ENCODE measurements at regions not wholly inside any gene's neighbourhood (a gene's known extent, or its start where the extent isn't known, plus 50 kb on each side); places are given as distances from the start of the nearest gene placed in this dataset.

DNA sequence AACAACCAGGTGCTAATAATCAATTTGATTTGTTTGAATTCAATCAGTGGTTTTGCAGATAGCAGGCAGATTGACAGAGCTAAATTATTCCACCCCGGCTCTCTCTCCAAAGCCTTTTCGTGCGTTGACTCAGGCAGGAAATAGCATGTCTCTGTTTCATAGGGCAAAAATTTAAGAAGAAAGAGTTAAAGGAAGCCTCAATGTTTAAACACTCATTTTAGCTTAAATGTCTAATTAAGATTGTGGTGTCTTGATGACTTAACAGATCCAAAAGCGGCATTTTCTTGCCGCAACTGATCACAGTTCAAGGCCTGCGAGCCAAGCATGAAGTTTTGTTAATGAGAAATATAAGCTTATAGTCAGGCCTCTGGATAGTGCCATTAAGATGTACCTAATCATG is 1051.1 kb upstream of the AUTS2 start:
- TF ChIP-seq ZFP41 (tag by site-specific recombination; IDR thresholded peaks at IDR 0.05; ENCODE audit: borderline replicate concordance), result no peak
- TF ChIP-seq ZNF404 (tag by site-specific recombination; IDR thresholded peaks at IDR 0.05), result no peak
- TF ChIP-seq, protein P1, sequence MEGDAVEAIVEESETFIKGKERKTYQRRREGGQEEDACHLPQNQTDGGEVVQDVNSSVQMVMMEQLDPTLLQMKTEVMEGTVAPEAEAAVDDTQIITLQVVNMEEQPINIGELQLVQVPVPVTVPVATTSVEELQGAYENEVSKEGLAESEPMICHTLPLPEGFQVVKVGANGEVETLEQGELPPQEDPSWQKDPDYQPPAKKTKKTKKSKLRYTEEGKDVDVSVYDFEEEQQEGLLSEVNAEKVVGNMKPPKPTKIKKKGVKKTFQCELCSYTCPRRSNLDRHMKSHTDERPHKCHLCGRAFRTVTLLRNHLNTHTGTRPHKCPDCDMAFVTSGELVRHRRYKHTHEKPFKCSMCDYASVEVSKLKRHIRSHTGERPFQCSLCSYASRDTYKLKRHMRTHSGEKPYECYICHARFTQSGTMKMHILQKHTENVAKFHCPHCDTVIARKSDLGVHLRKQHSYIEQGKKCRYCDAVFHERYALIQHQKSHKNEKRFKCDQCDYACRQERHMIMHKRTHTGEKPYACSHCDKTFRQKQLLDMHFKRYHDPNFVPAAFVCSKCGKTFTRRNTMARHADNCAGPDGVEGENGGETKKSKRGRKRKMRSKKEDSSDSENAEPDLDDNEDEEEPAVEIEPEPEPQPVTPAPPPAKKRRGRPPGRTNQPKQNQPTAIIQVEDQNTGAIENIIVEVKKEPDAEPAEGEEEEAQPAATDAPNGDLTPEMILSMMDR (tag by site-specific recombination; IDR thresholded peaks at IDR 0.05), result no peak
- TF ChIP-seq ZNF600 (tag by site-specific recombination; IDR thresholded peaks at IDR 0.05), result no peak
- no peak for TF ChIP-seq KLF1 (tag by site-specific recombination; IDR thresholded peaks at IDR 0.05)
- no peak for TF ChIP-seq ZNF133 (tag by site-specific recombination; IDR thresholded peaks at IDR 0.05)
- no peak for TF ChIP-seq ZNF354C (tag by site-specific recombination; IDR thresholded peaks at IDR 0.05; ENCODE audit: borderline replicate concordance, low read depth)
- no peak for TF ChIP-seq ZNF768 (tag by site-specific recombination; IDR thresholded peaks at IDR 0.05)
- TF ChIP-seq, protein P2, sequence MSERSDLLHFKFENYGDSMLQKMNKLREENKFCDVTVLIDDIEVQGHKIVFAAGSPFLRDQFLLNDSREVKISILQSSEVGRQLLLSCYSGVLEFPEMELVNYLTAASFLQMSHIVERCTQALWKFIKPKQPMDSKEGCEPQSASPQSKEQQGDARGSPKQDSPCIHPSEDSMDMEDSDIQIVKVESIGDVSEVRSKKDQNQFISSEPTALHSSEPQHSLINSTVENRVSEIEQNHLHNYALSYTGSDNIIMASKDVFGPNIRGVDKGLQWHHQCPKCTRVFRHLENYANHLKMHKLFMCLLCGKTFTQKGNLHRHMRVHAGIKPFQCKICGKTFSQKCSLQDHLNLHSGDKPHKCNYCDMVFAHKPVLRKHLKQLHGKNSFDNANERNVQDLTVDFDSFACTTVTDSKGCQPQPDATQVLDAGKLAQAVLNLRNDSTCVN (tag by site-specific recombination; optimal IDR thresholded peaks at IDR 0.05), result no peak
- TF ChIP-seq ZNF660 (tag by site-specific recombination; IDR thresholded peaks at IDR 0.05), result no peak
- no peak for TF ChIP-seq SETDB1 (IDR thresholded peaks at IDR 0.05; ENCODE audit: insufficient read length, low read length)
- TF ChIP-seq, protein P3, sequence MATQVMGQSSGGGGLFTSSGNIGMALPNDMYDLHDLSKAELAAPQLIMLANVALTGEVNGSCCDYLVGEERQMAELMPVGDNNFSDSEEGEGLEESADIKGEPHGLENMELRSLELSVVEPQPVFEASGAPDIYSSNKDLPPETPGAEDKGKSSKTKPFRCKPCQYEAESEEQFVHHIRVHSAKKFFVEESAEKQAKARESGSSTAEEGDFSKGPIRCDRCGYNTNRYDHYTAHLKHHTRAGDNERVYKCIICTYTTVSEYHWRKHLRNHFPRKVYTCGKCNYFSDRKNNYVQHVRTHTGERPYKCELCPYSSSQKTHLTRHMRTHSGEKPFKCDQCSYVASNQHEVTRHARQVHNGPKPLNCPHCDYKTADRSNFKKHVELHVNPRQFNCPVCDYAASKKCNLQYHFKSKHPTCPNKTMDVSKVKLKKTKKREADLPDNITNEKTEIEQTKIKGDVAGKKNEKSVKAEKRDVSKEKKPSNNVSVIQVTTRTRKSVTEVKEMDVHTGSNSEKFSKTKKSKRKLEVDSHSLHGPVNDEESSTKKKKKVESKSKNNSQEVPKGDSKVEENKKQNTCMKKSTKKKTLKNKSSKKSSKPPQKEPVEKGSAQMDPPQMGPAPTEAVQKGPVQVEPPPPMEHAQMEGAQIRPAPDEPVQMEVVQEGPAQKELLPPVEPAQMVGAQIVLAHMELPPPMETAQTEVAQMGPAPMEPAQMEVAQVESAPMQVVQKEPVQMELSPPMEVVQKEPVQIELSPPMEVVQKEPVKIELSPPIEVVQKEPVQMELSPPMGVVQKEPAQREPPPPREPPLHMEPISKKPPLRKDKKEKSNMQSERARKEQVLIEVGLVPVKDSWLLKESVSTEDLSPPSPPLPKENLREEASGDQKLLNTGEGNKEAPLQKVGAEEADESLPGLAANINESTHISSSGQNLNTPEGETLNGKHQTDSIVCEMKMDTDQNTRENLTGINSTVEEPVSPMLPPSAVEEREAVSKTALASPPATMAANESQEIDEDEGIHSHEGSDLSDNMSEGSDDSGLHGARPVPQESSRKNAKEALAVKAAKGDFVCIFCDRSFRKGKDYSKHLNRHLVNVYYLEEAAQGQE (tag by site-specific recombination; IDR thresholded peaks at IDR 0.05), result no peak
- TF ChIP-seq ZNF776 (tag by site-specific recombination; IDR thresholded peaks at IDR 0.05; ENCODE audit: borderline replicate concordance), result no peak

Measured in HEK293 (cell line).